ENCODE measurements at regions not wholly inside any gene's neighbourhood (a gene's known extent, or its start where the extent isn't known, plus 50 kb on each side); places are given as distances from the start of the nearest gene placed in this dataset.
"Not testable (repeated sequence)": the region's sequence is repeated elsewhere in the genome, so short reads cannot be mapped to it uniquely, and the experiment has no call there.

GRCh38 chr13:31605076-31605860 lies 134.1 kb upstream of the RXFP2 start:
- DNase-seq (ENCODE audit: low read depth in 1 of 2, low spot score in 1 of 2): no peak

- DNase-seq (ENCODE audit: low read depth in 1 of 2, low spot score in 1 of 2): not testable (repeated sequence)
These were observed 131.8 kb upstream of the RXFP2 start for GRCh38 chr13:31607531-31607930.

GRCh38 chr13:31608780-31609179 lies 130.5 kb upstream of the RXFP2 start:
- not testable (repeated sequence) for DNase-seq (ENCODE audit: low read depth in 1 of 2, low spot score in 1 of 2)

- DNase-seq (ENCODE audit: low read depth in 1 of 2, low spot score in 1 of 2): no peak
These were observed 128.9 kb upstream of the RXFP2 start for GRCh38 chr13:31610270-31610998.

GRCh38 chr13:31611214-31611613 lies 128.1 kb upstream of the RXFP2 start:
- DNase-seq (ENCODE audit: low read depth in 1 of 2, low spot score in 1 of 2): no peak

- DNase-seq (ENCODE audit: low read depth in 1 of 2, low spot score in 1 of 2): no peak
These were observed 125.3 kb upstream of the RXFP2 start for GRCh38 chr13:31614073-31614472.

GRCh38 chr13:31614704-31615103 lies 124.6 kb upstream of the RXFP2 start:
- no peak for DNase-seq (ENCODE audit: low read depth in 1 of 2, low spot score in 1 of 2)

GRCh38 chr13:31625115-31625514 lies 114.2 kb upstream of the RXFP2 start:
- no peak for DNase-seq (ENCODE audit: low read depth in 1 of 2, low spot score in 1 of 2)

GRCh38 chr13:31627097-31627845 lies 112.1 kb upstream of the RXFP2 start:
- no peak for DNase-seq (ENCODE audit: low read depth in 1 of 2, low spot score in 1 of 2)

GRCh38 chr13:31629085-31629780 lies 110.1 kb upstream of the RXFP2 start:
- DNase-seq (ENCODE audit: low read depth in 1 of 2, low spot score in 1 of 2): no peak

- no peak for DNase-seq (ENCODE audit: low read depth in 1 of 2, low spot score in 1 of 2)
These were observed 108.3 kb upstream of the RXFP2 start for GRCh38 chr13:31631071-31631470.

GRCh38 chr13:31631746-31632145 lies 107.6 kb upstream of the RXFP2 start:
- no peak for DNase-seq (ENCODE audit: low read depth in 1 of 2, low spot score in 1 of 2)

- DNase-seq (ENCODE audit: low read depth in 1 of 2, low spot score in 1 of 2): no peak
These were observed 100.7 kb upstream of the RXFP2 start for GRCh38 chr13:31638577-31638976.

GRCh38 chr13:31639443-31640163 lies 99.7 kb upstream of the RXFP2 start:
- no peak for DNase-seq (ENCODE audit: low read depth in 1 of 2, low spot score in 1 of 2)

GRCh38 chr13:31649766-31650165 lies 89.6 kb upstream of the RXFP2 start:
- DNase-seq (ENCODE audit: low read depth in 1 of 2, low spot score in 1 of 2): no peak

GRCh38 chr13:31653730-31654129 lies 85.6 kb upstream of the RXFP2 start:
- no peak for DNase-seq (ENCODE audit: low read depth in 1 of 2, low spot score in 1 of 2)

GRCh38 chr13:31663880-31664585 lies 75.3 kb upstream of the RXFP2 start:
- DNase-seq (ENCODE audit: low read depth in 1 of 2, low spot score in 1 of 2): no peak

GRCh38 chr13:31670831-31671617 lies 68.3 kb upstream of the RXFP2 start:
- DNase-seq (ENCODE audit: low read depth in 1 of 2, low spot score in 1 of 2): no peak

GRCh38 chr13:31674051-31674450 lies 65.3 kb upstream of the RXFP2 start:
- no peak for DNase-seq (ENCODE audit: low read depth in 1 of 2, low spot score in 1 of 2)

Data from activated T-helper 1 cell treated with anti-CD3 and anti-CD28 coated beads, Interleukin-2, amount 50 U/mL, for 16 hours (primary cell).